BLaER1 (cell line): ENCODE measurements at regions not wholly inside any gene's neighbourhood (a gene's known extent, or its start where the extent isn't known, plus 50 kb on each side); places are given as distances from the start of the nearest gene placed in this dataset.
A peak's percentile ranks its signal among the peaks of the same experiment; 100 is the strongest.

Source experiments
- H3K27ac ChIP-seq: shearing (Covaris generic); formaldehyde crosslinking; 2 replicates; pipeline ENCODE4 v1.8.1; 2022
- H3K27me3 ChIP-seq: shearing (Covaris generic); formaldehyde crosslinking; 2 replicates; pipeline ENCODE4 v1.8.1; 2022
- H3K36me3 ChIP-seq: shearing (Covaris generic); formaldehyde crosslinking; 2 replicates; pipeline ENCODE4 v1.8.1; 2022
- H3K4me1 ChIP-seq: shearing (Covaris generic); formaldehyde crosslinking; 2 replicates; pipeline ENCODE4 v1.8.1; 2022
- H3K4me2 ChIP-seq: shearing (Covaris generic); formaldehyde crosslinking; 2 replicates; pipeline ENCODE4 v1.8.1; 2022
- H3K4me3 ChIP-seq: shearing (Covaris generic); formaldehyde crosslinking; 2 replicates; pipeline ENCODE4 v1.8.1; 2022
- H3K9ac ChIP-seq: shearing (Covaris generic); formaldehyde crosslinking; 2 replicates; pipeline ENCODE4 v1.8.1; 2022
- H3K9me3 ChIP-seq: shearing (Covaris generic); formaldehyde crosslinking; 2 replicates; pipeline ENCODE4 v1.8.1; 2022
- H4K20me1 ChIP-seq: shearing (Covaris generic); formaldehyde crosslinking; 2 replicates; pipeline ENCODE4 v1.8.1; 2022
- Cebpa-rat ChIP-seq: shearing (Covaris generic); IDR thresholded peaks from 2 replicates; pipeline ENCODE4 v1.8.1; 2022

DNA sequence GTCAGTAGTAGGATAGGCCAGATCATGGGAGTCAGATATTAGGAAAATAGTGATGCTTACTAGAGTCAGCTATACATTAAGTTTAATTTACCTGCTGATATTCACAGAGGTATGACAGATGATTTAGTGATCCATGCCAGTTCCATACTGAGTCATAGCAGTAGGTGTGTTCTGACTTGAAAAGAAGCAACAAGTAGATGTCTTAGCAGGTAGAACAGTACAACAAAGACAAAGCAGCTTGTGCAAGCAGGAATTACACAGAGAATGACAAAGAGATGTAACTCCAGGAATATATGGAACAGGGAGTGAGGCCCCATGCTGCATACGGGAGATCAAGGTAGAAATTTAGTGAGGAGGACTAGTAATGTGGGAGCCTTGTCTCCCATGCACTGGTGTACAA is 556.9 kb downstream of the SLC16A7 start:
- no peaks in the 10 kb centered on the region for H3K4me1 ChIP-seq
- no peak overlapping the region for H3K4me3 ChIP-seq
- no peak overlapping the region for H3K9ac ChIP-seq
- H3K9me3 ChIP-seq: no peaks in the 10 kb centered on the region
- no peak overlapping the region for H3K4me2 ChIP-seq
- no peak for TF ChIP-seq Cebpa-rat
- no peak overlapping the region for H3K27ac ChIP-seq
- H3K36me3 ChIP-seq: no peaks in the 10 kb centered on the region
- H3K27me3 ChIP-seq: no peaks in the 10 kb centered on the region
- no peaks in the 10 kb centered on the region for H4K20me1 ChIP-seq

- Histone ChIP-seq H3K4me2 (no peak overlapping the region), H3K4me3 (no peak overlapping the region), H4K20me1 (no peaks in the 10 kb centered on the region), H3K27me3 (no peaks in the 10 kb centered on the region), H3K9me3 (no peaks in the 10 kb centered on the region), H3K27ac (no peak overlapping the region), H3K36me3 (no peaks in the 10 kb centered on the region), H3K4me1 (no peaks in the 10 kb centered on the region), H3K9ac (no peak overlapping the region)
- no peak for TF ChIP-seq Cebpa-rat
Observed at GRCh38 chr12:60159761-60160160, 563.9 kb downstream of the SLC16A7 start.

- no peak for TF ChIP-seq Cebpa-rat
- Histone ChIP-seq H3K4me3 (no peak overlapping the region), H3K4me2 (no peak overlapping the region)
Observed at GRCh38 chr12:60162988-60163720, 567.3 kb downstream of the SLC16A7 start.

GRCh38 chr12:60165781-60166180 is 570.0 kb downstream of the SLC16A7 start:
- Histone ChIP-seq H3K27me3 (no peaks in the 10 kb centered on the region), H3K27ac (no peak overlapping the region), H3K36me3 (no peaks in the 10 kb centered on the region), H3K4me2 (no peak overlapping the region), H3K9ac (no peak overlapping the region), H4K20me1 (no peaks in the 10 kb centered on the region), H3K4me1 (no peaks in the 10 kb centered on the region), H3K9me3 (no peaks in the 10 kb centered on the region), H3K4me3 (no peak overlapping the region)
- no peak for TF ChIP-seq Cebpa-rat

More at GRCh38 chr12:60162988-60163720, 567.3 kb downstream of the SLC16A7 start:
- Histone ChIP-seq H3K9ac (no peak overlapping the region), H3K36me3 (no peaks in the 10 kb centered on the region), H4K20me1 (no peaks in the 10 kb centered on the region), H3K4me1 (no peaks in the 10 kb centered on the region), H3K27me3 (no peaks in the 10 kb centered on the region), H3K9me3 (no peaks in the 10 kb centered on the region), H3K27ac (no peak overlapping the region)

DNA sequence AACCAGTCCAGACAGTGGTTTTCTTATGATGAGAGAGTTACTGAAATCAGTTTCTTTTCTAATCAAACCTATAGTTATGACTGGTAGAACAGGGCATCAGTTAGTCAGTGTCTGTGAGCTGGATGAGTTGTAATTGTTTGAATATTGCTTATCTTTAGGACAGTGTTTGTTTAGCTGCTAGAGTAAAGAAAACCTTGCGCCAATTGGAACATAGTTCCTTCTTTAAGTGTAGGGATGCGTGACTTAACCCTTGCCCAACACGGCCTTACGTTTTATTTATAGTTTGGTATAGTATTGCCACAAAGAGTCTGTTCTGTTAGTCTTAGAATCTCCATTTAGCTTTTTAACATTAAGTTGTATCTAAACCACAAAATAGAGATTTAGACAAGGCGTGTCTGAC is 572.6 kb downstream of the SLC16A7 start:
- Histone ChIP-seq H3K4me1 (no peaks in the 10 kb centered on the region), H3K9ac (no peak overlapping the region), H3K27me3 (no peaks in the 10 kb centered on the region), H4K20me1 (no peaks in the 10 kb centered on the region), H3K36me3 (no peaks in the 10 kb centered on the region), H3K4me3 (no peak overlapping the region), H3K4me2 (no peak overlapping the region), H3K9me3 (no peaks in the 10 kb centered on the region), H3K27ac (no peak overlapping the region)
- no peak for TF ChIP-seq Cebpa-rat

DNA sequence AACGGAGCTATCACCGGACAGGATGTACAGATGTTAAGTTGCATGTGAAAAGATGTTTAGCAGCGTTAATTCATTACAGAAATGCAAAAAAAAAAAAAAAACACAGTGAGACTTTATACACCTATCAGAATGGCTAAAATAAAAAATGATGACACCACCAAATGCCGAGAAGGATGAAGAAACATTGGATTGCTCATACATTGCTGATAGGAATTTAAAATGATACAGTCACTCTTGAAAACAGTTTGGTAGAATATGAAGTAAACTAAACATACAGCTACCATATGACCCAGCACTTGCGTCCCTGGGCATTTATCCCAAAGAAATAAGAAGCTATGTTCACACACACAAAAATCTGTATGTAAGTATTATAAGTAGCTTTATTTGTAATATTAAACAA is 574.1 kb downstream of the SLC16A7 start:
- no peak for TF ChIP-seq Cebpa-rat
- no peaks in the 10 kb centered on the region for H3K9me3 ChIP-seq

GRCh38 chr12:60172266-60173211 is 576.7 kb downstream of the SLC16A7 start:
- H3K4me3 ChIP-seq: no peak overlapping the region
- H3K4me2 ChIP-seq: no peak overlapping the region
- no peaks in the 10 kb centered on the region for H3K9me3 ChIP-seq
- no peak overlapping the region for H3K27ac ChIP-seq
- no peaks in the 10 kb centered on the region for H3K27me3 ChIP-seq
- no peaks in the 10 kb centered on the region for H4K20me1 ChIP-seq
- H3K9ac ChIP-seq: no peak overlapping the region
- TF ChIP-seq Cebpa-rat: no peak
- H3K4me1 ChIP-seq: no peaks in the 10 kb centered on the region
- H3K36me3 ChIP-seq: no peaks in the 10 kb centered on the region

More for the DNA sequence above, 574.1 kb downstream of the SLC16A7 start:
- Histone ChIP-seq H3K36me3 (no peaks in the 10 kb centered on the region), H3K27ac (no peak overlapping the region), H4K20me1 (no peaks in the 10 kb centered on the region), H3K9ac (no peak overlapping the region), H3K4me1 (no peaks in the 10 kb centered on the region), H3K27me3 (no peaks in the 10 kb centered on the region), H3K4me2 (no peak overlapping the region), H3K4me3 (no peak overlapping the region)

DNA sequence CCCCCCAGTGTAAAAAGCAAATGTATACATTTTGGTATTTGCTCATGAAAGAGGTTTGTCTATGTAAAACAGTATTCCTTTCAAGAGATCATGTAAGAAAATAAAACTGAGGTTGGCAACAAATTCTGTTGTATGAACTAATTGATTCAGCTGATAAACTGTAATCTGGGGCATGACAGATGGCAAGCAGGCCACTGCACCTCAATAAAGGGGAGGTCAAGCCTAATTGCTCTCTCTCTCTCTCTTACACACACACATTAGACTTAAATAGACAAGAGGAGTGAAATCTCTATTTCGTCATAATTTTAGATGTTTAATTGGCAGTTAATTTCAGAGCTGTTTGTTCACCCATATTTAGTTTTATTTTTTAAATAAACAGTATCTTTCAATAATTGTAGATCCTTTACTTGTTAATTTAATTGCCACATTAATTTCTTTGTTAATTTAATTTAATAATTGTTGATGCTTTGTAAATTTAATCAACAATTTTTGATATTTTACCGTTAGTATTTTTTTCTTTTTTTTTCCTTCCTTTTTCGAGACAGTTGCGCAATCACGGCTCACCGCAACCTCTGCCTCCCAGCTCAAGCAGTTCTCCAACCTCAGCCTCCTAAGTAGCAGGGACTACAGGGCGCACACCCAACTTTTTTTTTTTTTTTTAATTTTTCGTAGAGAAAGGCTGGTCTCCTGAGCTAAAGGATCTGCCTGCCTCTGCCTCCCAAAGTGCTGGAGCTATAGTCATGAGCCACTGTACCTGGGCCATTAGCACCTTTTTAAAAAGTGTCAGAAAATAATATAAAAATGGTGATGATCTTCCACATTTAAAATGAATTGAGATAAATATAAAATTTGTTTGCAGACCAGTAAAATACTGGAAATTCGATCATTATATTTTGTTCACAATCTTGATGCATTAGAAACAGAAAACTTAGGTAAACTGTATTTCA is 577.7 kb downstream of the SLC16A7 start:
- TF ChIP-seq Cebpa-rat: peak; percentile 96
- H3K4me2 ChIP-seq: no peak overlapping the region
- no peaks in the 10 kb centered on the region for H3K27me3 ChIP-seq
- H3K9ac ChIP-seq: no peak overlapping the region
- no peaks in the 10 kb centered on the region for H4K20me1 ChIP-seq
- no peaks in the 10 kb centered on the region for H3K4me1 ChIP-seq
- H3K4me3 ChIP-seq: no peak overlapping the region
- H3K36me3 ChIP-seq: no peaks in the 10 kb centered on the region
- H3K9me3 ChIP-seq: no peaks in the 10 kb centered on the region
- no peak overlapping the region for H3K27ac ChIP-seq

GRCh38 chr12:60174476-60174875 is 578.6 kb downstream of the SLC16A7 start:
- H3K36me3 ChIP-seq: no peaks in the 10 kb centered on the region
- no peaks in the 10 kb centered on the region for H4K20me1 ChIP-seq
- no peak for TF ChIP-seq Cebpa-rat
- no peak overlapping the region for H3K4me3 ChIP-seq
- H3K9ac ChIP-seq: no peak overlapping the region
- H3K4me2 ChIP-seq: no peak overlapping the region
- no peaks in the 10 kb centered on the region for H3K27me3 ChIP-seq
- no peaks in the 10 kb centered on the region for H3K4me1 ChIP-seq
- no peak overlapping the region for H3K27ac ChIP-seq
- no peaks in the 10 kb centered on the region for H3K9me3 ChIP-seq
